Upper lobe of left lung (tissue), 4 donors: ENCODE measurements at regions not wholly inside any gene's neighbourhood (a gene's known extent, or its start where the extent isn't known, plus 50 kb on each side); places are given as distances from the start of the nearest gene placed in this dataset.
"Not testable (repeated sequence)": the region's sequence is repeated elsewhere in the genome, so short reads cannot be mapped to it uniquely, and the experiment has no call there.

Experiments used
- CTCF ChIP-seq, 6 experiments: fragments of 450-650 bp in 4 of 6; fragments of 200-600 bp in 2 of 6; sonication (generic) in 2 of 6; IDR thresholded peaks; one replicate each; pipeline ENCODE4 v1.5.1; 2016 to 2019; ENCODE audit warnings: antibody characterized with exemption in 6 of 6
- POLR2A ChIP-seq, 4 donors: fragments of 450-650 bp; IDR thresholded peaks; one replicate each; pipeline ENCODE4 v1.5.1; 2016 to 2017; ENCODE audit warnings: antibody characterized with exemption in 4 of 4, mild to moderate bottlenecking in 2 of 4
- POLR2AphosphoS5 ChIP-seq, 2 donors: sonication (generic); formaldehyde crosslinking; IDR thresholded peaks; one replicate each; pipeline ENCODE4 v1.5.1; 2017; ENCODE audit warnings: antibody characterized with exemption in 2 of 2

GRCh38 chr9:41654349-41654748 is 465.2 kb upstream of the ZNG1F start:
- not testable (repeated sequence) for TF ChIP-seq CTCF, POLR2A, POLR2AphosphoS5 (IDR thresholded peaks at IDR 0.05)
